Keratinocyte (primary cell): ENCODE measurements at regions not wholly inside any gene's neighbourhood (a gene's known extent, or its start where the extent isn't known, plus 50 kb on each side); places are given as distances from the start of the nearest gene placed in this dataset.
"Not testable (repeated sequence)": the region's sequence is repeated elsewhere in the genome, so short reads cannot be mapped to it uniquely, and the experiment has no call there.

Experiments
- DNase-seq: peaks from one replicate; pipeline ENCODE4 v3.0.0-alpha.2; 2011; ENCODE audit warnings: low read depth, missing footprints, low spot score
- FAIRE-seq: peaks from 2 replicates; lab custom pipeline; 2011; peaks lifted over from hg19 to GRCh38; lab: Jason Lieb, UNC
- H2AFZ ChIP-seq: 2 replicates; pipeline ENCODE4 v1.6.0; 2012; ENCODE audit warnings: low read length, control low read depth, inconsistent platforms; ENCODE audit not compliant: control insufficient read depth
- H3K27ac ChIP-seq: 2 replicates; pipeline ENCODE4 v1.5.1; 2011; ENCODE audit warnings: low read length; ENCODE audit not compliant: control insufficient read depth, insufficient read depth
- H3K27me3 ChIP-seq: 3 replicates; pipeline ENCODE4 v1.6.0; 2011; ENCODE audit warnings: low read length; ENCODE audit not compliant: control insufficient read depth, insufficient read depth; ENCODE audit errors: extremely low read depth
- H3K36me3 ChIP-seq, 2 experiments: 2 replicates in 1 of 2; 3 replicates in 1 of 2; pipeline ENCODE4 v1.5.1; 2011; ENCODE audit warnings: low read length in 2 of 2, mild to moderate bottlenecking in 1 of 2; ENCODE audit not compliant: control insufficient read depth in 2 of 2, insufficient read depth in 2 of 2; ENCODE audit errors: extremely low read depth in 1 of 2
- H3K4me1 ChIP-seq: 3 replicates; pipeline ENCODE4 v1.5.1; 2011; ENCODE audit warnings: low read length; ENCODE audit not compliant: control insufficient read depth, insufficient read depth; ENCODE audit errors: extremely low read depth
- H3K4me2 ChIP-seq: 3 replicates; pipeline ENCODE4 v1.6.0; 2011; ENCODE audit warnings: low read depth, low read length; ENCODE audit not compliant: control insufficient read depth, insufficient read depth; ENCODE audit errors: extremely low read depth
- H3K4me3 ChIP-seq, 3 experiments: fragments of 200-600 bp in 1 of 3; sonication (generic) in 1 of 3; 2 replicates in 2 of 3; 3 replicates in 1 of 3; pipeline ENCODE4 v1.5.1; 2011 to 2016; ENCODE audit warnings: low read length in 3 of 3, mild to moderate bottlenecking in 3 of 3, control low read depth in 2 of 3, inconsistent platforms in 1 of 3, low read depth in 1 of 3, mixed read lengths in 1 of 3, mixed run types in 1 of 3, moderate library complexity in 1 of 3; ENCODE audit not compliant: control insufficient read depth in 2 of 3, insufficient read depth in 2 of 3; ENCODE audit errors: extremely low read depth in 1 of 3
- H3K79me2 ChIP-seq: 2 replicates; pipeline ENCODE4 v1.6.0; 2012; ENCODE audit warnings: low read length; ENCODE audit not compliant: control insufficient read depth, insufficient read depth
- H3K9ac ChIP-seq: 3 replicates; pipeline ENCODE4 v1.6.0; 2011; ENCODE audit warnings: low read length; ENCODE audit not compliant: control insufficient read depth, insufficient read depth; ENCODE audit errors: extremely low read depth
- H3K9me1 ChIP-seq: 3 replicates; pipeline ENCODE4 v1.6.0; 2011; ENCODE audit warnings: low read length; ENCODE audit not compliant: control insufficient read depth, insufficient read depth; ENCODE audit errors: extremely low read depth
- H3K9me3 ChIP-seq: 2 replicates; pipeline ENCODE4 v1.5.1; 2012; ENCODE audit warnings: low read depth, low read length; ENCODE audit not compliant: control insufficient read depth
- H4K20me1 ChIP-seq: 3 replicates; pipeline ENCODE4 v1.6.0; 2011; ENCODE audit warnings: low read length; ENCODE audit not compliant: control insufficient read depth, insufficient read depth; ENCODE audit errors: extremely low read depth
- CTCF ChIP-seq, 3 experiments: IDR thresholded peaks in 1 of 3; conservative IDR thresholded peaks in 1 of 3; optimal IDR thresholded peaks in 1 of 3; 2 replicates in 2 of 3; 3 replicates in 1 of 3; pipeline versions ENCODE3 to v1.5.1; 2011; ENCODE audit warnings: low read length in 3 of 3, mild to moderate bottlenecking in 3 of 3, moderate library complexity in 2 of 3, control low read depth in 1 of 3, inconsistent platforms in 1 of 3; ENCODE audit not compliant: insufficient read depth in 2 of 3; ENCODE audit errors: extremely low read depth in 1 of 3
- EZH2 ChIP-seq: IDR thresholded peaks from one replicate; pipeline ENCODE4 v1.6.1; 2012; ENCODE audit warnings: inconsistent platforms, mild to moderate bottlenecking, low read length, moderate library complexity
- dilution Hi-C: fragments of 300-500 bp; cut with MboI; formaldehyde crosslinking; loops from one replicate; pipeline ENCODE4 v1.7.0; 2020; ENCODE audit warnings: low sequenced_read_pairs; ENCODE audit not compliant: extremely low pct_ligation_motif_present

GRCh38 chr1:31487721-31488293 lies 74.8 kb downstream of the SERINC2 start:
- no peaks in the 10 kb centered on the region for H3K9me3 ChIP-seq
- H3K27ac ChIP-seq = no peak overlapping the region
- TF ChIP-seq CTCF (optimal IDR thresholded peaks at IDR 0.05 in 1 of 3, IDR thresholded peaks at IDR 0.05 in 1 of 3, conservative IDR thresholded peaks at IDR 0.05 in 1 of 3; ENCODE audit: extremely low read depth in 1 of 3, insufficient read depth in 2 of 3, low read length in 3 of 3) = no peak
- TF ChIP-seq EZH2 = no peak
- no peak overlapping the region for H2AFZ ChIP-seq
- no peaks in the 10 kb centered on the region for H3K9me1 ChIP-seq
- DNase-seq (no peak), FAIRE-seq (no peak)
- H3K4me2 ChIP-seq = no peak overlapping the region
- peaks cover 11% of the 10 kb centered on the region for H3K4me1 ChIP-seq
- no peaks in the 10 kb centered on the region for H4K20me1 ChIP-seq
- H3K4me3 ChIP-seq = no peak overlapping the region
- dilution Hi-C loops = no loop called here
- no peaks in the 10 kb centered on the region for H3K27me3 ChIP-seq
- H3K36me3 ChIP-seq = no peaks in the 10 kb centered on the region
- H3K9ac ChIP-seq = no peak overlapping the region
- H3K79me2 ChIP-seq = no peaks in the 10 kb centered on the region

- dilution Hi-C loops = no loop called here
- no peak for TF ChIP-seq EZH2
- no peak for TF ChIP-seq CTCF (optimal IDR thresholded peaks at IDR 0.05 in 1 of 3, IDR thresholded peaks at IDR 0.05 in 1 of 3, conservative IDR thresholded peaks at IDR 0.05 in 1 of 3; ENCODE audit: extremely low read depth in 1 of 3, insufficient read depth in 2 of 3, low read length in 3 of 3)
- Histone ChIP-seq H3K9ac (no peak overlapping the region), H3K4me1 (peaks cover 5% of the 10 kb centered on the region), H3K27me3 (no peaks in the 10 kb centered on the region), H2AFZ (no peak overlapping the region), H3K79me2 (no peaks in the 10 kb centered on the region), H3K27ac (no peak overlapping the region), H3K4me3 (no peak overlapping the region), H3K9me1 (no peaks in the 10 kb centered on the region), H3K36me3 (no peaks in the 10 kb centered on the region), H4K20me1 (no peaks in the 10 kb centered on the region), H3K4me2 (no peak overlapping the region), H3K9me3 (no peaks in the 10 kb centered on the region)
- FAIRE-seq = no peak
- DNase-seq = no peak
These were observed 75.5 kb downstream of the SERINC2 start for GRCh38 chr1:31488528-31488927.

- H3K9ac ChIP-seq, H3K79me2 ChIP-seq, H3K36me3 ChIP-seq, H3K9me3 ChIP-seq, H2AFZ ChIP-seq, H3K4me2 ChIP-seq, dilution Hi-C loops, H3K27ac ChIP-seq, FAIRE-seq, H3K27me3 ChIP-seq, H3K9me1 ChIP-seq, H3K4me3 ChIP-seq, H4K20me1 ChIP-seq, DNase-seq, H3K4me1 ChIP-seq: not testable (repeated sequence)
These were observed 76.6 kb downstream of the SERINC2 start for GRCh38 chr1:31489575-31489974.

GRCh38 chr1:31490596-31490995 lies 77.6 kb downstream of the SERINC2 start:
- FAIRE-seq, H3K79me2 ChIP-seq, H4K20me1 ChIP-seq, H3K27me3 ChIP-seq, H3K4me2 ChIP-seq, H3K36me3 ChIP-seq, H3K9me3 ChIP-seq, H3K9ac ChIP-seq, H3K9me1 ChIP-seq, H3K27ac ChIP-seq, dilution Hi-C loops, H3K4me1 ChIP-seq, DNase-seq, H3K4me3 ChIP-seq, H2AFZ ChIP-seq: not testable (repeated sequence)
